Thoracic aorta (tissue), 2 donors: ENCODE measurements at regions not wholly inside any gene's neighbourhood (a gene's known extent, or its start where the extent isn't known, plus 50 kb on each side); places are given as distances from the start of the nearest gene placed in this dataset.
"Not testable (repeated sequence)": the region's sequence is repeated elsewhere in the genome, so short reads cannot be mapped to it uniquely, and the experiment has no call there.

Experiments used
- ATAC-seq: fragments of 150-250 bp; one replicate; pipeline ENCODE4 v1.8.0; 2017; ENCODE audit warnings: low read depth; ENCODE audit not compliant: insufficient number of reproducible peaks, low FRiP score
- DNase-seq: peaks from one replicate; pipeline ENCODE4 v3.0.0-alpha.2; 2020; ENCODE audit warnings: low spot score
- H3K27ac ChIP-seq, 2 donors: fragments of 200-600 bp; sonication (generic); 1 replicate in 1 of 2; 2 replicates in 1 of 2; pipeline ENCODE4 v1.5.1; 2016; ENCODE audit warnings: mild to moderate bottlenecking in 2 of 2, moderate library complexity in 2 of 2
- H3K27me3 ChIP-seq: fragments of 200-600 bp; sonication (generic); replicated peaks from 2 replicates; pipeline ENCODE4 v1.6.0; 2016; ENCODE audit warnings: mild to moderate bottlenecking; ENCODE audit not compliant: insufficient read depth
- H3K36me3 ChIP-seq: fragments of 200-600 bp; sonication (generic); one replicate; pipeline ENCODE4 v1.5.1; 2016
- H3K4me1 ChIP-seq, 2 donors: fragments of 200-600 bp; sonication (generic); 1 replicate in 1 of 2; 2 replicates in 1 of 2; pipeline versions ENCODE4 v1.5.1 to v1.6.0; 2016; ENCODE audit warnings: low read depth in 2 of 2, mild to moderate bottlenecking in 1 of 2; ENCODE audit not compliant: control insufficient read depth in 1 of 2
- H3K4me3 ChIP-seq: fragments of 200-600 bp; sonication (generic); 2 replicates; pipeline ENCODE4 v1.5.1; 2016; ENCODE audit warnings: mild to moderate bottlenecking
- H3K9me3 ChIP-seq: fragments of 200-600 bp; sonication (generic); 2 replicates; pipeline ENCODE4 v1.5.1; 2016
- CTCF ChIP-seq: fragments of 200-600 bp; sonication (generic); IDR thresholded peaks from one replicate; pipeline ENCODE4 v1.5.1; 2019; ENCODE audit warnings: antibody characterized with exemption

- Histone ChIP-seq H3K4me1 (no peaks in the 10 kb centered on the region), H3K27ac (no peak overlapping the region), H3K27me3 (no peaks in the 10 kb centered on the region), H3K36me3 (no peaks in the 10 kb centered on the region), H3K9me3 (no peaks in the 10 kb centered on the region), H3K4me3 (no peak overlapping the region)
- no peak for TF ChIP-seq CTCF
- ATAC-seq (no peak), DNase-seq (no peak)
Measured at GRCh38 chr1:76725864-76726619, 141.2 kb upstream of the ST6GALNAC5 start.

GRCh38 chr1:76727520-76727919, 139.8 kb upstream of the ST6GALNAC5 start:
- no peak for ATAC-seq

GRCh38 chr1:76729142-76729541, 138.1 kb upstream of the ST6GALNAC5 start:
- H3K4me1 ChIP-seq, result no peaks in the 10 kb centered on the region
- no peaks in the 10 kb centered on the region for H3K27me3 ChIP-seq
- no peak for ATAC-seq
- no peak for DNase-seq
- no peaks in the 10 kb centered on the region for H3K9me3 ChIP-seq
- H3K4me3 ChIP-seq, result no peak overlapping the region
- no peak for TF ChIP-seq CTCF
- H3K36me3 ChIP-seq, result no peaks in the 10 kb centered on the region
- no peak overlapping the region for H3K27ac ChIP-seq

More at GRCh38 chr1:76727520-76727919, 139.8 kb upstream of the ST6GALNAC5 start:
- H3K4me3 ChIP-seq, result no peak overlapping the region
- no peak for DNase-seq
- no peaks in the 10 kb centered on the region for H3K9me3 ChIP-seq
- H3K27me3 ChIP-seq, result no peaks in the 10 kb centered on the region
- H3K36me3 ChIP-seq, result no peaks in the 10 kb centered on the region
- no peak overlapping the region for H3K27ac ChIP-seq
- H3K4me1 ChIP-seq, result no peaks in the 10 kb centered on the region
- TF ChIP-seq CTCF, result no peak

DNA sequence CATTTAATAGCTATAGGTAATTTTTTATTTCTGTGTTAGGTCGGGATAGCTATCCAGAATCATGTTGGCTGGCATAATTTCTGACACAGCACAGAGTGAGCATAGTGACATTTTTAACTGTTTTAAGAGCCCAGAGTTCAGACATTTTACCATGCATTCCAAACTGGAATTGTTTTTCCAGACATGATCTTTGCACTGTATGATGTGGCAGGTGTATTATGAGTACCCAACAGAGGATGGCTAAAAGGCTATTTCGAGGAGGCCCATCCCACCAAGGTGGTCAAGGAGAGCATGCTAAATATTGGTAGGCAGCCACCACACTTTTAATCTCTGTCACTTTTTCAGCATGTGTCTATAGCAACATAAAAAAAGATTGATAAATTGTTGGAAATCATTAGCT, 137.3 kb upstream of the ST6GALNAC5 start:
- Histone ChIP-seq H3K36me3 (no peaks in the 10 kb centered on the region), H3K27ac (no peak overlapping the region), H3K4me3 (no peak overlapping the region), H3K27me3 (no peaks in the 10 kb centered on the region), H3K9me3 (no peaks in the 10 kb centered on the region), H3K4me1 (no peaks in the 10 kb centered on the region)
- TF ChIP-seq CTCF, result no peak
- ATAC-seq (no peak), DNase-seq (no peak)

DNA sequence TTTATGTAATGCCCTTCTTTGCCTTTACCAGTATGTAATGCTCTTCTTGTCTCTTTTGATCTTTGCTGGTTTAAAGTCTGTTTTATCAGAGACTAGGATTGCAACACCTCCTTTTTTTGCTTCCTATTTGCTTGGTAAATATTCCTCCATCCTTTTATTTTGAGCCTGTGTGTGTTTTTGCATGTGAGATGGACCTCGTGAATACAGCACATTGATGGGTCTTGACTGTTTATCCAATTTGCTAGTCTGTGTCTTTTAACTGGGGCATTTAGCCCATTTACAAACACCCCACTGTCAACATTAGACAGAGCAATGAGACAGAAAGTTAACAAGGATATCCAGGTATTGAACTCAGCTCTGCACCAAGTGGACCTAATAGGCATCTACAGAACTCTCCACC, 128.9 kb upstream of the ST6GALNAC5 start:
- H3K27me3 ChIP-seq, DNase-seq, H3K4me3 ChIP-seq, H3K4me1 ChIP-seq, ATAC-seq, H3K9me3 ChIP-seq, H3K27ac ChIP-seq, H3K36me3 ChIP-seq: not testable (repeated sequence)

GRCh38 chr1:76740956-76741355, 126.3 kb upstream of the ST6GALNAC5 start:
- H3K4me3 ChIP-seq, result not testable (repeated sequence)

More at GRCh38 chr1:76740956-76741355, 126.3 kb upstream of the ST6GALNAC5 start:
- not testable (repeated sequence) for H3K27me3 ChIP-seq, ATAC-seq, DNase-seq, H3K36me3 ChIP-seq, H3K4me1 ChIP-seq, H3K27ac ChIP-seq
- peaks cover 11% of the 10 kb centered on the region for H3K9me3 ChIP-seq
